GM23248 (cell line): ENCODE measurements at regions not wholly inside any gene's neighbourhood (a gene's known extent, or its start where the extent isn't known, plus 50 kb on each side); places are given as distances from the start of the nearest gene placed in this dataset.

Experiments
- EZH2 ChIP-seq: fragments of 200-600 bp; sonication (generic); IDR thresholded peaks from 2 replicates; pipeline ENCODE4 v1.6.1; 2018; ENCODE audit warnings: antibody characterized with exemption, mild to moderate bottlenecking; ENCODE audit not compliant: insufficient read depth, poor library complexity, severe bottlenecking
- EZH2phosphoT487 ChIP-seq: fragments of 200-600 bp; sonication (generic); IDR thresholded peaks from 2 replicates; pipeline ENCODE4 v1.6.1; 2018; ENCODE audit warnings: antibody characterized with exemption, moderate library complexity, mild to moderate bottlenecking, low read depth; ENCODE audit not compliant: insufficient read depth

GRCh38 chr5:82817897-82818676 is 259.1 kb downstream of the TMEM167A start:
- TF ChIP-seq EZH2phosphoT487 (no peak), EZH2 (no peak)
